Adrenal gland (tissue), 9 donors: ENCODE measurements at regions not wholly inside any gene's neighbourhood (a gene's known extent, or its start where the extent isn't known, plus 50 kb on each side); places are given as distances from the start of the nearest gene placed in this dataset.

ENCODE experiments used
- DNase-seq, 7 donors: peaks; one replicate each; pipeline ENCODE4 v3.0.0-alpha.2; 2019 to 2020
- H3K27ac ChIP-seq, 5 donors: fragments of 200-600 bp; sonication (generic) in 4 of 5; 1 replicate in 3 of 5; 2 replicates in 2 of 5; pipeline versions ENCODE4 v1.5.1 to v1.8.0; 2016 to 2020; ENCODE audit warnings: mild to moderate bottlenecking in 1 of 5
- H3K27me3 ChIP-seq: fragments of 200-600 bp; 2 replicates; pipeline ENCODE4 v1.8.0; 2021
- H3K36me3 ChIP-seq, 2 donors: fragments of 200-600 bp; replicated peaks in 1 of 2; 1 replicate in 1 of 2; 2 replicates in 1 of 2; pipeline versions ENCODE4 v1.5.1 to v1.8.0; 2018 to 2022
- H3K4me1 ChIP-seq, 2 donors: fragments of 200-600 bp; replicated peaks in 1 of 2; 1 replicate in 1 of 2; 2 replicates in 1 of 2; pipeline versions ENCODE4 v1.5.1 to v1.8.0; 2018 to 2021
- H3K4me3 ChIP-seq, 4 donors: fragments of 200-600 bp; sonication (generic) in 3 of 4; one replicate each; pipeline ENCODE4 v1.5.1; 2016 to 2018
- H3K9me3 ChIP-seq, 3 donors: fragments of 200-600 bp; sonication (generic) in 1 of 3; replicated peaks in 1 of 3; 1 replicate in 2 of 3; 2 replicates in 1 of 3; pipeline versions ENCODE4 v1.5.1 to v1.8.0; 2016 to 2021
- CTCF ChIP-seq, 6 experiments: fragments of 450-650 bp in 4 of 6; fragments of 200-600 bp in 2 of 6; sonication (generic) in 1 of 6; IDR thresholded peaks; 1 replicate in 5 of 6; 2 replicates in 1 of 6; pipeline versions ENCODE4 v1.5.1 to v1.8.0; 2016 to 2021; ENCODE audit warnings: antibody characterized with exemption in 6 of 6, mild to moderate bottlenecking in 2 of 6, moderate library complexity in 1 of 6
- POLR2A ChIP-seq, 2 donors: fragments of 450-650 bp; IDR thresholded peaks; one replicate each; pipeline ENCODE4 v1.6.1; 2017; ENCODE audit warnings: antibody characterized with exemption in 2 of 2, mild to moderate bottlenecking in 2 of 2, moderate library complexity in 1 of 2
- WGBS, 4 donors: extraction: QIAGEN DNeasy Blood & Tissue Kit in 2 of 4; methylation state at CpG; one replicate each; pipeline versions ENCODE4 v1.1.5 to v1.1.7; 2013 to 2017; 5-methylcytosine and 5-hydroxymethylcytosine counted together
- intact Hi-C, 2 donors: fragments of 100-400 bp; cut with DNase I; formaldehyde crosslinking; loops; one replicate each; pipeline versions ENCODE4 v1.14.1 to v1.15.0; 2022 to 2023
- donor health status: healthy with polysubstance abuse.
- donor health status: Bipolar disorder and iron deficiency.
- donor health status: DM: yes; HTN: yes; CAD: no.
- donor health status: DM: no; HTN: no; CAD: no.
- donor health status: DM: no; HTN: no; CAD: no.

GRCh38 chr21:32216293-32216692 lies 62.6 kb downstream of the MIS18A start:
- no peaks in the 10 kb centered on the region for H3K36me3 ChIP-seq
- H3K27me3 ChIP-seq: no peaks in the 10 kb centered on the region
- DNase-seq: peak in 1 of 7 donors; percentile 7
- no peak for TF ChIP-seq POLR2A (IDR thresholded peaks at IDR 0.05)
- TF ChIP-seq CTCF (IDR thresholded peaks at IDR 0.05): no peak
- no peaks in the 10 kb centered on the region for H3K4me1 ChIP-seq
- H3K4me3 ChIP-seq: no peak overlapping the region
- H3K27ac ChIP-seq: no peak overlapping the region
- intact Hi-C loops: no loop called here
- H3K9me3 ChIP-seq: no peaks in the 10 kb centered on the region

GRCh38 chr21:32215306-32215685 lies 63.6 kb downstream of the MIS18A start:
- no peaks in the 10 kb centered on the region for H3K36me3 ChIP-seq
- TF ChIP-seq POLR2A (IDR thresholded peaks at IDR 0.05): no peak
- TF ChIP-seq CTCF (IDR thresholded peaks at IDR 0.05): no peak
- intact Hi-C loops: no loop called here
- 57 to 71% (median 70%) methylated on average over 4 to 5 of the region's 5 CpGs for WGBS, 4 donors
- peak overlapping the region in 1 of 5 donors; percentile 13 for H3K27ac ChIP-seq
- no peaks in the 10 kb centered on the region for H3K27me3 ChIP-seq
- DNase-seq: peak in 1 of 7 donors; percentile 51
- H3K4me3 ChIP-seq: no peak overlapping the region
- no peaks in the 10 kb centered on the region for H3K4me1 ChIP-seq
- no peaks in the 10 kb centered on the region for H3K9me3 ChIP-seq

DNA sequence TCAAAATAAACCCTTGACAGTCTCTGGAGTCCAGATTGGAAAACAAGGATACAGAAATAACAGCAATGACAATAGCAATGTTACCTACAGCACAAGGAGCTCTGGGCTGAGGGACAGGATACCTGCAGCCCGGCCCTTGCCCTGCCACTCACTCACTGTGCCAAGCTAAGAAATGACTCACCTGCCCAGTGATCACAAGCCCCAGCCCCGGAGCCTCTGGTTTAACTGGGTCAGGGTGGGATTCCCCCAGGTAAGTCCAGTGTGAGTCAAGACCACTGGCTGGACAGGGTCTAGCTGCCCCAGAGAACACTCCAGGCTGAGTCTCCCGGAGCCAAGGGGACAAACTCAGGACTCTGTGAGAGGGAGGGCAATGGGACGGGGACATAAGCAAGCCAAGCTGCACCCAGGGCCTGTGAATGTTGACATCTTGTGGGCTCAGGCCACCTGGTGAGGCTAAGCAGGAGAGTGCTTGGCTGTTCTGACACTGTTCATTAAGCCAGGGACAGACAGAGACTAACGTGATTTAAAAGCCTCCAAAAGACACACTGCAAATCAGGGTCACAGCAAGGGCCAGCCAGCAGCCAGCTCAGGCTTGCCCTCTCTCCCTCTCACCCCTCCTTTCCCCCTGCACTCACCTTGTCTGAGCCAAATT lies 64.1 kb downstream of the MIS18A start:
- Histone ChIP-seq H3K27ac (no peak overlapping the region), H3K9me3 (no peaks in the 10 kb centered on the region), H3K36me3 (no peaks in the 10 kb centered on the region), H3K4me3 (no peak overlapping the region), H3K27me3 (no peaks in the 10 kb centered on the region), H3K4me1 (no peaks in the 10 kb centered on the region)
- intact Hi-C loops: no loop called here
- no peak for TF ChIP-seq CTCF (IDR thresholded peaks at IDR 0.05)
- WGBS, 4 donors: 57 to 76% (median 67%) methylated on average over 5 of the region's 5 CpGs
- DNase-seq: peak in 1 of 7 donors; percentile 65

GRCh38 chr21:32212116-32212515 lies 66.7 kb downstream of the MIS18A start:
- no peak for DNase-seq
- H3K4me3 ChIP-seq: no peak overlapping the region
- no peaks in the 10 kb centered on the region for H3K4me1 ChIP-seq
- TF ChIP-seq CTCF (IDR thresholded peaks at IDR 0.05) (no peak), POLR2A (IDR thresholded peaks at IDR 0.05) (no peak)
- no peaks in the 10 kb centered on the region for H3K27me3 ChIP-seq
- H3K27ac ChIP-seq: no peak overlapping the region
- WGBS, 4 donors: 74 to 83% (median 76%) methylated on average over 4 of the region's 4 CpGs
- H3K36me3 ChIP-seq: no peaks in the 10 kb centered on the region
- no peaks in the 10 kb centered on the region for H3K9me3 ChIP-seq
- intact Hi-C loops: no loop called here
